Right lobe of liver (tissue), 4 donors: ENCODE measurements at regions not wholly inside any gene's neighbourhood (a gene's known extent, or its start where the extent isn't known, plus 50 kb on each side); places are given as distances from the start of the nearest gene placed in this dataset.

Source experiments
- CTCF ChIP-seq, 4 donors: fragments of 200-600 bp in 3 of 4; fragments of 450-650 bp in 1 of 4; IDR thresholded peaks; one replicate each; pipeline versions ENCODE4 v1.5.1 to v1.8.0; 2016 to 2022; ENCODE audit warnings: antibody characterized with exemption in 4 of 4, mild to moderate bottlenecking in 2 of 4
- POLR2A ChIP-seq: fragments of 450-650 bp; IDR thresholded peaks from one replicate; pipeline ENCODE4 v1.6.1; 2017; ENCODE audit warnings: antibody characterized with exemption, mild to moderate bottlenecking
- donor health status: DM: no; HTN: no; CAD: no.
- donor health status: DM: no; HTN: no; CAD: no.
- donor health status: DM: no; HTN: yes; CAD: no.

- TF ChIP-seq CTCF (IDR thresholded peaks at IDR 0.05), result no peak
- TF ChIP-seq POLR2A, result no peak
These were observed 263.5 kb downstream of the LMO4 start for GRCh38 chr1:87592156-87592555.
